ENCODE measurements at regions not wholly inside any gene's neighbourhood (a gene's known extent, or its start where the extent isn't known, plus 50 kb on each side); places are given as distances from the start of the nearest gene placed in this dataset.
A peak's percentile ranks its signal among the peaks of the same experiment; 100 is the strongest.

GRCh38 chr11:86888164-86889000 lies 66.8 kb downstream of the FZD4 start:
- H3K4me1 ChIP-seq (ENCODE audit: control insufficient read depth, insufficient read depth, low read length, poor library complexity, severe bottlenecking) = no peaks in the 10 kb centered on the region
- 91 to 93% methylated on average over 4 of the region's 5 CpGs for WGBS, 2 experiments (ENCODE audit: insufficient coverage in 2 of 2)
- no peaks in the 10 kb centered on the region for H3K9me3 ChIP-seq (ENCODE audit: control insufficient read depth, low read length)
- H3K36me3 ChIP-seq (ENCODE audit: control insufficient read depth, insufficient read depth, low read length) = no peaks in the 10 kb centered on the region
- H3K27ac ChIP-seq (ENCODE audit: low read depth, low read length, severe bottlenecking) = no peak overlapping the region
- H3K4me3 ChIP-seq (ENCODE audit: extremely low read depth, insufficient read depth, low read length, poor library complexity, severe bottlenecking) = no peak overlapping the region

DNA sequence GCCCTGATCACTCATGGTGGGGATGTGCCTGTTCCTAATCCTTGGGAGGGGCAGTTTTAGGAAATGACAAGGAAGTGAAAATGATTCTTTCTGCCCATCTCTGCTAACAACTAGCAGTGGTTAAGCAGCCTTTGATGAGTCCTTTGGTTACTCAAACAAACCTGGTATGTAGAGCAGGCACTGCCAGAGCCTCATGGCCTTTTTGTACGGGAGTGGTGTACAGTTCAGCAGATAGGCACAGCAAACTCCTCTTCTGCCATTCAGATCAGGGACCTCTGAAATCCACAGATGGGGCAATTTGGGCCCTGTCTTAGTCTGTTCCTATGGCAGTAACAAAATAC lies 66.2 kb downstream of the FZD4 start:
- H3K9me3 ChIP-seq (ENCODE audit: control insufficient read depth, low read length) = no peaks in the 10 kb centered on the region
- 86 to 89% methylated on average over 1 of the region's 1 CpG for WGBS, 2 experiments (ENCODE audit: insufficient coverage in 2 of 2)
- H3K4me1 ChIP-seq (ENCODE audit: control insufficient read depth, insufficient read depth, low read length, poor library complexity, severe bottlenecking) = no peaks in the 10 kb centered on the region
- H3K36me3 ChIP-seq (ENCODE audit: control insufficient read depth, insufficient read depth, low read length) = no peaks in the 10 kb centered on the region
- no peak overlapping the region for H3K4me3 ChIP-seq (ENCODE audit: extremely low read depth, insufficient read depth, low read length, poor library complexity, severe bottlenecking)
- no peak overlapping the region for H3K27ac ChIP-seq (ENCODE audit: low read depth, low read length, severe bottlenecking)

DNA sequence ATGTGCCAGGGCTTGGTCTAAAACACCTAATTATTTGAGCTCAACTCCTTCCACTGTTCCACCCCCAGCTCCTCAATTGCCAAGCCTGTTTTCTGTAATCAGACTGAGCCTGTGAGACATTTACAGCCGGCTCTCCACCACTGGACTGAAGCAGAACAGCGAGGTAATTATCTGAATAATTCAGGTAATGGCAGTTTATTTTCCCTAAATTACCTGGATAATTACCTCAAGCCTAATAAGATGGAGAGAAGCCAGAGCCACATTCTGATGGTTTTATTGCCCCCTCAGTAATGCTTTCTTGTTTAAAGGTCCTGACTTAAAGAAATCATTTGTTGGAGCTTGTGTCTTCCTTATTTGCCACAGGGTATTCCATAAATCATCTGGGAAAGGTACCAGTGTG lies 64.2 kb downstream of the FZD4 start:
- Histone ChIP-seq H3K36me3 (ENCODE audit: control insufficient read depth, insufficient read depth, low read length) (no peaks in the 10 kb centered on the region), H3K4me3 (ENCODE audit: extremely low read depth, insufficient read depth, low read length, poor library complexity, severe bottlenecking) (no peak overlapping the region), H3K9me3 (ENCODE audit: control insufficient read depth, low read length) (no peaks in the 10 kb centered on the region), H3K27ac (ENCODE audit: low read depth, low read length, severe bottlenecking) (peak overlapping the region; percentile 29), H3K4me1 (ENCODE audit: control insufficient read depth, insufficient read depth, low read length, poor library complexity, severe bottlenecking) (no peaks in the 10 kb centered on the region)
- WGBS, 2 experiments (ENCODE audit: insufficient coverage in 2 of 2) = 90 to 100% methylated on average over 1 to 2 of the region's 2 CpGs

DNA sequence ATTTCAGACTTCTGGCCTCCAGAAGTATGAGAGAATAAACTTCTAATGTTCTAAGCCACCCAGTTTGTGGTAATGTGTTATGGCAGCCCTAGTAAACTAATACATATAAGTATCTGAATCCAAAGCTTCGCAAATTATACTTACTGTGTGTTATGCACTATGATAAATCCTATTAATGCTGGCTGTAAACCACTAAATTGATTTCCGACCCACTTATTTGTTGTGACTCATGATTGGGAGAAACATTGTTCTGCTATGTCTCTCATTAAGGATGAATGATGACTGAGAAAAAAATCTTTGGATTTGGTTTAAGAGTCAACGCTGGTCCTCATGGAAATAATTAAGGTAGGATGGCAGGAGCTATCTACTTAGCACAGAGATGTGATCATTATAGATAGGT lies 62.0 kb downstream of the FZD4 start:
- Histone ChIP-seq H3K27ac (ENCODE audit: low read depth, low read length, severe bottlenecking) (no peak overlapping the region), H3K9me3 (ENCODE audit: control insufficient read depth, low read length) (no peaks in the 10 kb centered on the region), H3K36me3 (ENCODE audit: control insufficient read depth, insufficient read depth, low read length) (no peaks in the 10 kb centered on the region), H3K4me3 (ENCODE audit: extremely low read depth, insufficient read depth, low read length, poor library complexity, severe bottlenecking) (no peak overlapping the region), H3K4me1 (ENCODE audit: control insufficient read depth, insufficient read depth, low read length, poor library complexity, severe bottlenecking) (no peaks in the 10 kb centered on the region)
- 93 to 100% methylated on average over 1 to 2 of the region's 3 CpGs for WGBS, 2 experiments (ENCODE audit: insufficient coverage in 2 of 2)

All from mesodermal cell (in vitro differentiated cells).